ENCODE measurements at regions not wholly inside any gene's neighbourhood (a gene's known extent, or its start where the extent isn't known, plus 50 kb on each side); places are given as distances from the start of the nearest gene placed in this dataset.
"Not testable (repeated sequence)": the region's sequence is repeated elsewhere in the genome, so short reads cannot be mapped to it uniquely, and the experiment has no call there.

GRCh38 chr4:167885071-167885470, 207.3 kb upstream of the ANXA10 start:
- no peak for DNase-seq (ENCODE audit: low read depth, low spot score)
- H3K27me3 ChIP-seq (ENCODE audit: insufficient read depth, insufficient read length), result no peaks in the 10 kb centered on the region
- H3K4me3 ChIP-seq (ENCODE audit: insufficient read length, low read depth), result no peak overlapping the region
- no peak overlapping the region for H3K9ac ChIP-seq (ENCODE audit: insufficient read length, low read depth)
- no peaks in the 10 kb centered on the region for H3K4me1 ChIP-seq (ENCODE audit: insufficient read depth, insufficient read length)
- TF ChIP-seq ZNF274 (IDR thresholded peaks at IDR 0.05; ENCODE audit: low read depth, low read length) (no peak), SUZ12 (IDR thresholded peaks at IDR 0.05; ENCODE audit: extremely low read depth, insufficient read depth, insufficient read length) (no peak), YY1 (IDR thresholded peaks at IDR 0.05; ENCODE audit: insufficient read depth, insufficient read length) (no peak)
- no peaks in the 10 kb centered on the region for H3K36me3 ChIP-seq (ENCODE audit: insufficient read depth, insufficient read length, low read length)
- peaks cover 11% of the 10 kb centered on the region; the same call in 1 of the 2 replicates for H3K9me3 ChIP-seq (ENCODE audit: insufficient read depth, low read length)

GRCh38 chr4:167885872-167886271, 206.5 kb upstream of the ANXA10 start:
- Histone ChIP-seq H3K9ac (ENCODE audit: insufficient read length, low read depth) (no peak overlapping the region), H3K9me3 (ENCODE audit: insufficient read depth, low read length) (peaks cover 11% of the 10 kb centered on the region; the same call in 1 of the 2 replicates), H3K27me3 (ENCODE audit: insufficient read depth, insufficient read length) (no peaks in the 10 kb centered on the region), H3K4me3 (ENCODE audit: insufficient read length, low read depth) (no peak overlapping the region), H3K36me3 (ENCODE audit: insufficient read depth, insufficient read length, low read length) (no peaks in the 10 kb centered on the region), H3K4me1 (ENCODE audit: insufficient read depth, insufficient read length) (no peaks in the 10 kb centered on the region)
- TF ChIP-seq SUZ12 (IDR thresholded peaks at IDR 0.05; ENCODE audit: extremely low read depth, insufficient read depth, insufficient read length) (no peak), ZNF274 (IDR thresholded peaks at IDR 0.05; ENCODE audit: low read depth, low read length) (no peak), YY1 (IDR thresholded peaks at IDR 0.05; ENCODE audit: insufficient read depth, insufficient read length) (no peak)
- no peak for DNase-seq (ENCODE audit: low read depth, low spot score)

- Histone ChIP-seq H3K36me3 (ENCODE audit: insufficient read depth, insufficient read length, low read length) (no peaks in the 10 kb centered on the region), H3K4me3 (ENCODE audit: insufficient read length, low read depth) (no peak overlapping the region), H3K27me3 (ENCODE audit: insufficient read depth, insufficient read length) (no peaks in the 10 kb centered on the region), H3K9me3 (ENCODE audit: insufficient read depth, low read length) (peaks cover 11% of the 10 kb centered on the region; the same call in 1 of the 2 replicates), H3K4me1 (ENCODE audit: insufficient read depth, insufficient read length) (no peaks in the 10 kb centered on the region), H3K9ac (ENCODE audit: insufficient read length, low read depth) (no peak overlapping the region)
- DNase-seq (ENCODE audit: low read depth, low spot score), result no peak
- no peak for TF ChIP-seq YY1 (IDR thresholded peaks at IDR 0.05; ENCODE audit: insufficient read depth, insufficient read length)
- no peak for TF ChIP-seq ZNF274 (IDR thresholded peaks at IDR 0.05; ENCODE audit: low read depth, low read length)
- no peak for TF ChIP-seq SUZ12 (IDR thresholded peaks at IDR 0.05; ENCODE audit: extremely low read depth, insufficient read depth, insufficient read length)
Observed at GRCh38 chr4:167887726-167888125, 204.6 kb upstream of the ANXA10 start.

- no peaks in the 10 kb centered on the region for H3K4me1 ChIP-seq (ENCODE audit: insufficient read depth, insufficient read length)
- no peak overlapping the region for H3K4me3 ChIP-seq (ENCODE audit: insufficient read length, low read depth)
- H3K27me3 ChIP-seq (ENCODE audit: insufficient read depth, insufficient read length), result no peaks in the 10 kb centered on the region
- no peaks in the 10 kb centered on the region for H3K36me3 ChIP-seq (ENCODE audit: insufficient read depth, insufficient read length, low read length)
- no peak for TF ChIP-seq SUZ12 (IDR thresholded peaks at IDR 0.05; ENCODE audit: extremely low read depth, insufficient read depth, insufficient read length)
- no peak for TF ChIP-seq ZNF274 (IDR thresholded peaks at IDR 0.05; ENCODE audit: low read depth, low read length)
- TF ChIP-seq YY1 (IDR thresholded peaks at IDR 0.05; ENCODE audit: insufficient read depth, insufficient read length), result no peak
- H3K9ac ChIP-seq (ENCODE audit: insufficient read length, low read depth), result no peak overlapping the region
- DNase-seq (ENCODE audit: low read depth, low spot score), result no peak
- H3K9me3 ChIP-seq (ENCODE audit: insufficient read depth, low read length), result peaks cover 11% of the 10 kb centered on the region; the same call in 1 of the 2 replicates
Observed at GRCh38 chr4:167890226-167890625, 202.1 kb upstream of the ANXA10 start.

- Histone ChIP-seq H3K4me1 (ENCODE audit: insufficient read depth, insufficient read length) (no peaks in the 10 kb centered on the region), H3K9me3 (ENCODE audit: insufficient read depth, low read length) (no peaks in the 10 kb centered on the region), H3K9ac (ENCODE audit: insufficient read length, low read depth) (no peak overlapping the region), H3K4me3 (ENCODE audit: insufficient read length, low read depth) (no peak overlapping the region), H3K36me3 (ENCODE audit: insufficient read depth, insufficient read length, low read length) (no peaks in the 10 kb centered on the region), H3K27me3 (ENCODE audit: insufficient read depth, insufficient read length) (no peaks in the 10 kb centered on the region)
- DNase-seq (ENCODE audit: low read depth, low spot score), result no peak
- TF ChIP-seq SUZ12 (IDR thresholded peaks at IDR 0.05; ENCODE audit: extremely low read depth, insufficient read depth, insufficient read length), result no peak
- no peak for TF ChIP-seq ZNF274 (IDR thresholded peaks at IDR 0.05; ENCODE audit: low read depth, low read length)
- TF ChIP-seq YY1 (IDR thresholded peaks at IDR 0.05; ENCODE audit: insufficient read depth, insufficient read length), result no peak
Observed at GRCh38 chr4:167893531-167893930, 198.8 kb upstream of the ANXA10 start.

- H3K9me3 ChIP-seq (ENCODE audit: insufficient read depth, low read length); H3K27me3 ChIP-seq (ENCODE audit: insufficient read depth, insufficient read length); H3K4me3 ChIP-seq (ENCODE audit: insufficient read length, low read depth); H3K4me1 ChIP-seq (ENCODE audit: insufficient read depth, insufficient read length); DNase-seq (ENCODE audit: low read depth, low spot score); H3K36me3 ChIP-seq (ENCODE audit: insufficient read depth, insufficient read length, low read length); H3K9ac ChIP-seq (ENCODE audit: insufficient read length, low read depth): not testable (repeated sequence)
Observed at GRCh38 chr4:167896260-167896659, 196.1 kb upstream of the ANXA10 start.

GRCh38 chr4:167897116-167897515, 195.2 kb upstream of the ANXA10 start:
- Histone ChIP-seq H3K4me1 (ENCODE audit: insufficient read depth, insufficient read length) (no peaks in the 10 kb centered on the region), H3K9me3 (ENCODE audit: insufficient read depth, low read length) (no peaks in the 10 kb centered on the region), H3K4me3 (ENCODE audit: insufficient read length, low read depth) (no peak overlapping the region), H3K9ac (ENCODE audit: insufficient read length, low read depth) (no peak overlapping the region), H3K27me3 (ENCODE audit: insufficient read depth, insufficient read length) (no peaks in the 10 kb centered on the region), H3K36me3 (ENCODE audit: insufficient read depth, insufficient read length, low read length) (no peaks in the 10 kb centered on the region)
- TF ChIP-seq SUZ12 (IDR thresholded peaks at IDR 0.05; ENCODE audit: extremely low read depth, insufficient read depth, insufficient read length) (no peak), ZNF274 (IDR thresholded peaks at IDR 0.05; ENCODE audit: low read depth, low read length) (no peak), YY1 (IDR thresholded peaks at IDR 0.05; ENCODE audit: insufficient read depth, insufficient read length) (no peak)
- no peak for DNase-seq (ENCODE audit: low read depth, low spot score)

GRCh38 chr4:167903291-167903721, 189.0 kb upstream of the ANXA10 start:
- Histone ChIP-seq H3K9me3 (ENCODE audit: insufficient read depth, low read length) (no peaks in the 10 kb centered on the region), H3K27me3 (ENCODE audit: insufficient read depth, insufficient read length) (no peaks in the 10 kb centered on the region), H3K4me3 (ENCODE audit: insufficient read length, low read depth) (no peak overlapping the region), H3K36me3 (ENCODE audit: insufficient read depth, insufficient read length, low read length) (no peaks in the 10 kb centered on the region), H3K9ac (ENCODE audit: insufficient read length, low read depth) (no peak overlapping the region), H3K4me1 (ENCODE audit: insufficient read depth, insufficient read length) (no peaks in the 10 kb centered on the region)
- DNase-seq (ENCODE audit: low read depth, low spot score), result no peak
- no peak for TF ChIP-seq ZNF274 (IDR thresholded peaks at IDR 0.05; ENCODE audit: low read depth, low read length)
- TF ChIP-seq SUZ12 (IDR thresholded peaks at IDR 0.05; ENCODE audit: extremely low read depth, insufficient read depth, insufficient read length), result no peak
- TF ChIP-seq YY1 (IDR thresholded peaks at IDR 0.05; ENCODE audit: insufficient read depth, insufficient read length), result no peak
